Hematopoietic multipotent progenitor cell treated with erythropoietin and hydrocortisone succinate and interleukin-3 and kit ligand, for 6 days (in vitro differentiated cells): ENCODE measurements at regions not wholly inside any gene's neighbourhood (a gene's known extent, or its start where the extent isn't known, plus 50 kb on each side); places are given as distances from the start of the nearest gene placed in this dataset.

Experiments used
- DNase-seq: peaks from one replicate; pipeline ENCODE4 v3.0.0-alpha.2; 2015

- DNase-seq = peak; percentile 51
Measured at GRCh38 chr6:156347656-156348055, 429.5 kb upstream of the ARID1B start.

GRCh38 chr6:156347246-156347645 lies 429.9 kb upstream of the ARID1B start:
- no peak for DNase-seq

GRCh38 chr6:156345700-156346099 lies 431.5 kb upstream of the ARID1B start:
- DNase-seq = no peak

- DNase-seq = no peak
Measured at GRCh38 chr6:156344491-156344890, 432.7 kb upstream of the ARID1B start.

GRCh38 chr6:156337801-156338200 lies 439.4 kb upstream of the ARID1B start:
- no peak for DNase-seq

GRCh38 chr6:156336733-156337132 lies 440.4 kb upstream of the ARID1B start:
- no peak for DNase-seq

GRCh38 chr6:156336089-156336488 lies 441.1 kb upstream of the ARID1B start:
- no peak for DNase-seq

- DNase-seq = no peak
Measured at GRCh38 chr6:156334966-156335365, 442.2 kb upstream of the ARID1B start.

GRCh38 chr6:156319707-156320106 lies 457.5 kb upstream of the ARID1B start:
- DNase-seq = no peak

GRCh38 chr6:156316583-156317125 lies 460.5 kb upstream of the ARID1B start:
- no peak for DNase-seq

GRCh38 chr6:156315146-156315545 lies 462.0 kb upstream of the ARID1B start:
- no peak for DNase-seq

GRCh38 chr6:156313037-156313436 lies 464.1 kb upstream of the ARID1B start:
- peak; percentile 9 for DNase-seq

- DNase-seq = peak; percentile 46
Measured at GRCh38 chr6:156311291-156311690, 465.9 kb upstream of the ARID1B start.

- DNase-seq = no peak
Measured at GRCh38 chr6:156310701-156311100, 466.5 kb upstream of the ARID1B start.

GRCh38 chr6:156309017-156309416 lies 468.2 kb upstream of the ARID1B start:
- no peak for DNase-seq

- DNase-seq = no peak
Measured at GRCh38 chr6:156308604-156309003, 468.6 kb upstream of the ARID1B start.

GRCh38 chr6:156306531-156306930 lies 470.6 kb upstream of the ARID1B start:
- DNase-seq = no peak

- DNase-seq = no peak
Measured at GRCh38 chr6:156283091-156283490, 494.1 kb upstream of the ARID1B start.

GRCh38 chr6:156282087-156282486 lies 495.1 kb upstream of the ARID1B start:
- DNase-seq = no peak

GRCh38 chr6:156281266-156281665 lies 495.9 kb upstream of the ARID1B start:
- DNase-seq = no peak

- DNase-seq = peak; percentile 6
Measured at GRCh38 chr6:156280065-156280464, 497.1 kb upstream of the ARID1B start.

GRCh38 chr6:156279261-156279969 lies 497.8 kb upstream of the ARID1B start:
- DNase-seq = peak; percentile 6

GRCh38 chr6:156273065-156273711 lies 504.0 kb upstream of the ARID1B start:
- DNase-seq = no peak

GRCh38 chr6:156269751-156270369 lies 507.3 kb upstream of the ARID1B start:
- no peak for DNase-seq
